ENCODE measurements at regions not wholly inside any gene's neighbourhood (a gene's known extent, or its start where the extent isn't known, plus 50 kb on each side); places are given as distances from the start of the nearest gene placed in this dataset.

DNA sequence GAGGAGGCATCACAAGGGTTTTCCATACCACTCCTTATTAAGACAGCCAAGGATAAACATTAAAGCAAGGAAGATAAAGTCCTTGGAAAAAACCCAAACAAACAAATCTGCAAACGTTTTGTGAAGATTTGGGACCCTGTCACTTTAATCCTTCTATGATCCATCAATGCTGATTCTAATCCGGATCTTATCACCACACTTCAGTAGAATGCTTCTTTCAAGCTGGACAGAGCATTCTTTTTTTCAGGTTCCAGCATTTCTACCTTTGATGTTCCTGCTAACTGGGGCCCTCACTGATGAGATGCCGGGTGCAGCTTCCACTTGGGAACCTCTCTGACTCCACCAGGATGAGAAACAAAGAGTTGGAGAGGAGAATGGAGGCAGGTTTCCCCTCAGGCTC lies 132.8 kb upstream of the SHB start:
- TF ChIP-seq, protein P1, sequence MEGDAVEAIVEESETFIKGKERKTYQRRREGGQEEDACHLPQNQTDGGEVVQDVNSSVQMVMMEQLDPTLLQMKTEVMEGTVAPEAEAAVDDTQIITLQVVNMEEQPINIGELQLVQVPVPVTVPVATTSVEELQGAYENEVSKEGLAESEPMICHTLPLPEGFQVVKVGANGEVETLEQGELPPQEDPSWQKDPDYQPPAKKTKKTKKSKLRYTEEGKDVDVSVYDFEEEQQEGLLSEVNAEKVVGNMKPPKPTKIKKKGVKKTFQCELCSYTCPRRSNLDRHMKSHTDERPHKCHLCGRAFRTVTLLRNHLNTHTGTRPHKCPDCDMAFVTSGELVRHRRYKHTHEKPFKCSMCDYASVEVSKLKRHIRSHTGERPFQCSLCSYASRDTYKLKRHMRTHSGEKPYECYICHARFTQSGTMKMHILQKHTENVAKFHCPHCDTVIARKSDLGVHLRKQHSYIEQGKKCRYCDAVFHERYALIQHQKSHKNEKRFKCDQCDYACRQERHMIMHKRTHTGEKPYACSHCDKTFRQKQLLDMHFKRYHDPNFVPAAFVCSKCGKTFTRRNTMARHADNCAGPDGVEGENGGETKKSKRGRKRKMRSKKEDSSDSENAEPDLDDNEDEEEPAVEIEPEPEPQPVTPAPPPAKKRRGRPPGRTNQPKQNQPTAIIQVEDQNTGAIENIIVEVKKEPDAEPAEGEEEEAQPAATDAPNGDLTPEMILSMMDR (IDR thresholded peaks at IDR 0.05), result no peak
- TF ChIP-seq POLR2AphosphoS5 (IDR thresholded peaks at IDR 0.05; ENCODE audit: low read depth, low read length), result no peak
